PC-3 (cell line): ENCODE measurements at regions not wholly inside any gene's neighbourhood (a gene's known extent, or its start where the extent isn't known, plus 50 kb on each side); places are given as distances from the start of the nearest gene placed in this dataset.

Experiments used
- CTCF ChIP-seq: fragments of 300-600 bp; sonication (generic); conservative IDR thresholded peaks from 2 replicates; pipeline ENCODE4 v1.5.1; 2017; ENCODE audit warnings: antibody characterized with exemption, low read depth, mild to moderate bottlenecking, low read length
- EZH2phosphoT487 ChIP-seq: fragments of 300-600 bp; sonication (generic); IDR thresholded peaks from 2 replicates; pipeline ENCODE4 v1.6.1; 2018; ENCODE audit warnings: mild to moderate bottlenecking, antibody characterized with exemption, low read length, borderline replicate concordance

GRCh38 chr4:77269505-77269904 is 112.5 kb downstream of the CCNG2 start:
- TF ChIP-seq CTCF (no peak), EZH2phosphoT487 (no peak)
